Progenitor cell of endocrine pancreas (in vitro differentiated cells): ENCODE measurements at regions not wholly inside any gene's neighbourhood (a gene's known extent, or its start where the extent isn't known, plus 50 kb on each side); places are given as distances from the start of the nearest gene placed in this dataset.

Source experiments
- DNase-seq: peaks from one replicate; pipeline ENCODE4 v3.0.0; 2021; ENCODE audit warnings: low spot score; ENCODE audit not compliant: unreplicated experiment
- H3K27ac Mint-ChIP-seq: 2 replicates; pipeline ENCODE4 v1.8.0; 2021; ENCODE audit warnings: mild to moderate bottlenecking, moderate library complexity, mixed read lengths
- H3K27me3 Mint-ChIP-seq: 2 replicates; pipeline ENCODE4 v1.8.0; 2021; ENCODE audit warnings: mixed read lengths
- H3K36me3 Mint-ChIP-seq: 2 replicates; pipeline ENCODE4 v1.8.0; 2022; ENCODE audit warnings: mixed read lengths; ENCODE audit not compliant: insufficient read depth
- H3K4me1 Mint-ChIP-seq: 2 replicates; pipeline ENCODE4 v1.8.0; 2021; ENCODE audit warnings: low read depth, mixed read lengths
- H3K4me3 Mint-ChIP-seq: 2 replicates; pipeline ENCODE4 v1.8.0; 2021; ENCODE audit warnings: low read depth, mild to moderate bottlenecking, moderate library complexity, mixed read lengths
- H3K9me3 Mint-ChIP-seq: 2 replicates; pipeline ENCODE4 v1.8.0; 2021; ENCODE audit warnings: low read depth, mixed read lengths
- CTCF ChIP-seq: fragments of 200-600 bp; sonication (generic); IDR thresholded peaks from one replicate; pipeline ENCODE4 v1.5.0; 2021; ENCODE audit warnings: antibody characterized with exemption, mild to moderate bottlenecking; ENCODE audit not compliant: unreplicated experiment

GRCh38 chr13:97809576-97809975 lies 143.9 kb upstream of the IPO5 start:
- no peak for DNase-seq
- Mint-ChIP-seq H3K36me3 (no peaks in the 10 kb centered on the region), H3K27me3 (no peaks in the 10 kb centered on the region), H3K27ac (no peak overlapping the region), H3K4me3 (no peak overlapping the region), H3K4me1 (peaks cover 2% of the 10 kb centered on the region), H3K9me3 (peaks cover 17% of the 10 kb centered on the region)
- no peak for TF ChIP-seq CTCF

GRCh38 chr13:97810152-97810551 lies 143.3 kb upstream of the IPO5 start:
- Mint-ChIP-seq H3K4me1 (peaks cover 2% of the 10 kb centered on the region), H3K27ac (no peak overlapping the region), H3K27me3 (no peaks in the 10 kb centered on the region), H3K9me3 (peaks cover 17% of the 10 kb centered on the region), H3K36me3 (no peaks in the 10 kb centered on the region), H3K4me3 (no peak overlapping the region)
- TF ChIP-seq CTCF: peak; percentile 57
- DNase-seq: no peak

- no peak for DNase-seq
- Mint-ChIP-seq H3K27me3 (peaks cover 8% of the 10 kb centered on the region), H3K9me3 (no peaks in the 10 kb centered on the region), H3K4me3 (no peak overlapping the region), H3K4me1 (no peaks in the 10 kb centered on the region), H3K36me3 (no peaks in the 10 kb centered on the region), H3K27ac (no peak overlapping the region)
- no peak for TF ChIP-seq CTCF
Observed at GRCh38 chr13:97822377-97822776, 131.1 kb upstream of the IPO5 start.

GRCh38 chr13:97826421-97827012 lies 127.0 kb upstream of the IPO5 start:
- Mint-ChIP-seq H3K27me3 (no peaks in the 10 kb centered on the region), H3K36me3 (no peaks in the 10 kb centered on the region), H3K27ac (no peak overlapping the region), H3K4me1 (no peaks in the 10 kb centered on the region), H3K9me3 (no peaks in the 10 kb centered on the region), H3K4me3 (no peak overlapping the region)
- DNase-seq: no peak
- TF ChIP-seq CTCF: no peak

GRCh38 chr13:97834250-97834649 lies 119.2 kb upstream of the IPO5 start:
- Mint-ChIP-seq H3K4me3 (no peak overlapping the region), H3K4me1 (no peaks in the 10 kb centered on the region), H3K27me3 (peaks cover 3% of the 10 kb centered on the region), H3K27ac (no peak overlapping the region), H3K9me3 (peaks cover 8% of the 10 kb centered on the region), H3K36me3 (no peaks in the 10 kb centered on the region)
- no peak for DNase-seq
- no peak for TF ChIP-seq CTCF
